ENCODE measurements at regions not wholly inside any gene's neighbourhood (a gene's known extent, or its start where the extent isn't known, plus 50 kb on each side); places are given as distances from the start of the nearest gene placed in this dataset.

- H3K27ac Mint-ChIP-seq: no peak overlapping the region
- no peaks in the 10 kb centered on the region for H3K9me3 Mint-ChIP-seq
- H3K36me3 Mint-ChIP-seq (ENCODE audit: low read depth): no peaks in the 10 kb centered on the region
- no peak for DNase-seq
- no peak overlapping the region for H3K4me3 Mint-ChIP-seq
- no peaks in the 10 kb centered on the region for H3K4me1 Mint-ChIP-seq
- H3K27me3 Mint-ChIP-seq: peaks cover 7% of the 10 kb centered on the region
- ChIA-PET CTCF (interaction anchor here (1.8 kb wide), 1 partner anchor 207 kb away, joined by 7 read pairs; no protein-coding TSS in a partner anchor), POLR2A (no interaction called here)
Observed at GRCh38 chr3:119091936-119092677, 53.9 kb upstream of the TEX55 start.

GRCh38 chr3:119087799-119088198, 53.2 kb upstream of the IGSF11 start:
- POLR2A ChIA-PET: no interaction called here
- CTCF ChIA-PET: no interaction called here
- no peak for DNase-seq

GRCh38 chr3:119085070-119085439, 50.4 kb upstream of the IGSF11 start:
- H3K9me3 Mint-ChIP-seq: no peaks in the 10 kb centered on the region
- H3K36me3 Mint-ChIP-seq (ENCODE audit: low read depth): no peaks in the 10 kb centered on the region
- no peak for DNase-seq
- ChIA-PET CTCF (interaction anchor here (1.0 kb wide), 1 partner anchor 10 kb away, joined by 5 read pairs; no protein-coding TSS in a partner anchor), POLR2A (no interaction called here)
- H3K27me3 Mint-ChIP-seq: peaks cover 9% of the 10 kb centered on the region
- no peak overlapping the region for H3K27ac Mint-ChIP-seq
- no peak overlapping the region for H3K4me3 Mint-ChIP-seq
- no peaks in the 10 kb centered on the region for H3K4me1 Mint-ChIP-seq

More at GRCh38 chr3:119087799-119088198, 53.2 kb upstream of the IGSF11 start:
- no peaks in the 10 kb centered on the region for H3K4me1 Mint-ChIP-seq
- no peak overlapping the region for H3K27ac Mint-ChIP-seq
- H3K4me3 Mint-ChIP-seq: no peak overlapping the region
- H3K36me3 Mint-ChIP-seq (ENCODE audit: low read depth): no peaks in the 10 kb centered on the region
- peaks cover 7% of the 10 kb centered on the region for H3K27me3 Mint-ChIP-seq
- no peaks in the 10 kb centered on the region for H3K9me3 Mint-ChIP-seq

GRCh38 chr3:119084371-119085069, 49.9 kb upstream of the IGSF11 start:
- DNase-seq: no peak
- no peaks in the 10 kb centered on the region for H3K36me3 Mint-ChIP-seq (ENCODE audit: low read depth)
- peaks cover 9% of the 10 kb centered on the region for H3K27me3 Mint-ChIP-seq
- ChIA-PET CTCF (interaction anchor here (1.1 kb wide), 1 partner anchor 21 kb away, joined by 3 read pairs; no protein-coding TSS in a partner anchor), POLR2A (no interaction called here)
- no peaks in the 10 kb centered on the region for H3K9me3 Mint-ChIP-seq
- H3K27ac Mint-ChIP-seq: no peak overlapping the region
- H3K4me3 Mint-ChIP-seq: no peak overlapping the region
- no peaks in the 10 kb centered on the region for H3K4me1 Mint-ChIP-seq

Data from activated CD4-positive, alpha-beta T cell treated with anti-CD3 and anti-CD28 coated beads, Interleukin-2, amount 10 ng/mL, durations not matched to agents 7 days and 5 days (primary cell).